ENCODE measurements at regions not wholly inside any gene's neighbourhood (a gene's known extent, or its start where the extent isn't known, plus 50 kb on each side); places are given as distances from the start of the nearest gene placed in this dataset.

DNA sequence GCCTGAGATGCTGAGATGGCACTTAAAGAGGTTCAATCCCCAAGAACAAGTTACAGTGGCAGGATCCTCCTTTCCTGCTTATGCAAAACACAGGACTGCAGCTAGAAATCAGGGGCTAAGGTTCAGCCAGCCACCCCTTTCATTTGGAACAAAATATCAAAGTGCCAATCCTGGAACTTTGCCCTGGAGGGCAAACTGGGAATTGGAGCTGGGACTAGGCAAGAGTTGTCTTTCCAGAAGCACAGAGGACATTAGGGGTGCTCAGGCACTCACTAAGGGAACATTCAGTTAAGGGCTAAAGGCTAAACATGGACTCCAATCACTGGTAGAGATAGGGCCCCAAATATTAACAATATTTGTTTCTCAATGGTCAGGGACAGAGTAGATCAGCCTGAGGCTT is 237.2 kb downstream of the EMP1 start:
- Histone ChIP-seq H3K36me3 (ENCODE audit: control insufficient read depth, insufficient read depth, low read length) (no peaks in the 10 kb centered on the region), H3K27me3 (replicated peaks; ENCODE audit: control insufficient read depth, insufficient read depth, low read length, poor library complexity, severe bottlenecking) (no peaks in the 10 kb centered on the region), H3K4me3 (ENCODE audit: insufficient read depth, low read depth, low read length, poor library complexity, severe bottlenecking) (no peak overlapping the region), H3K4me1 (ENCODE audit: control insufficient read depth, insufficient read depth, low read length, poor library complexity, severe bottlenecking) (no peaks in the 10 kb centered on the region), H3K9me3 (ENCODE audit: control insufficient read depth, low read length) (no peaks in the 10 kb centered on the region), H3K27ac (ENCODE audit: insufficient read depth, low read length, poor library complexity, severe bottlenecking) (no peak overlapping the region)
- DNase-seq: no peak

DNA sequence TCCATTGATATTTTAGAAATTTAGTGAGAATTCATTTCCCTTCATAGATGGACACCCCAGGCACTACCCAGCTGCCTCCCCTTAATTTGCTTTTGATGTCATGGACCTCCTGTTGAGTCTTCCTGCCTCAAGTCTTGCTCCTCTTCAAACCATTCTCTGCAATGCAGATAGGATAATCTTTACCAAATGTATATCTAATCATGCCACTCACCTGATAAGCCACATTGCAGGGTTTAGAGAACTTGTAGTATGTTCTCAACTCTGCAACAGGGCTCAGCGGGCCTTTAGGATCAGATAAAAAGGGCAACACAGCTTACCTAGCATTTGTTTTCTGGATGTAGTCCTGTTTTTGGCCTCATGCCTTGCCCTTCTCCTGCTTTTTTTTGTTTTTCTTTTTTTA is 234.5 kb downstream of the EMP1 start:
- DNase-seq: no peak

DNA sequence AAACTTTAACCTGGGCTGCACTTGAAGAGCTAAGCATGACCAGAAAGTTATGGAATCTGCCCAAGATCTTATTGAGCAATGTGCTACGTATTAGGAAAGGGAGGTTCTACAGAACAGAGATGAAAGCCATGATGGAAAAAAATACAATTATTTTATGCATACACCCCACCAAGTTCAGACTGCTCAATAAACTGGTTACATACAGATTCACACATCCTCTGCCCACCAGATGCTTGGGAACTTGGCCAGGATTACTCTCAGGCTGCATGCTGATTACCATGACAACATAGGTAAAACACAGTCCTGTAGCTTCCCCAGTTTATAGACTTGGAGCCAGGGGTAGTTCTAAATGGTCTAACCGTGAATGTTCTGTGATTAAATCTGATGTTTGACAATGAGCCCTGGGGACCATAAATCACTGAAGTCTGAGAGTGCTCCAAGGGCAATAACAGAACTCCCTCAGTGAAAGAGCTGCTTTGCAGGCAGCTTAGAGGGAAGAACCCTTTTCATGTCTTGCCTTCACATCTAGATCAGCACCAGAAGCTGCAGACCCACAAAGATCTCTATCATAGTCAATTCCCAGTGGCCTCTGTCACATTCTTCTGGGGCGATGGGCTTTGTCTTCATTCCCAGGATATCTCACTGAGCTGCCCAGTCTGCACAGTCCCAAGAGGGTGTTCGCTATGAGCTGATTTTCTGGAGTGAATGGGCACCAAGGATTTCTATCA is 232.2 kb downstream of the EMP1 start:
- Histone ChIP-seq H3K4me1 (ENCODE audit: control insufficient read depth, insufficient read depth, low read length, poor library complexity, severe bottlenecking) (no peaks in the 10 kb centered on the region), H3K27me3 (replicated peaks; ENCODE audit: control insufficient read depth, insufficient read depth, low read length, poor library complexity, severe bottlenecking) (no peaks in the 10 kb centered on the region), H3K36me3 (ENCODE audit: control insufficient read depth, insufficient read depth, low read length) (no peaks in the 10 kb centered on the region), H3K9me3 (ENCODE audit: control insufficient read depth, low read length) (no peaks in the 10 kb centered on the region), H3K4me3 (ENCODE audit: insufficient read depth, low read depth, low read length, poor library complexity, severe bottlenecking) (no peak overlapping the region), H3K27ac (ENCODE audit: insufficient read depth, low read length, poor library complexity, severe bottlenecking) (no peak overlapping the region)
- DNase-seq: no peak

More for the DNA sequence above, 234.5 kb downstream of the EMP1 start:
- Histone ChIP-seq H3K36me3 (ENCODE audit: control insufficient read depth, insufficient read depth, low read length) (no peaks in the 10 kb centered on the region), H3K27me3 (replicated peaks; ENCODE audit: control insufficient read depth, insufficient read depth, low read length, poor library complexity, severe bottlenecking) (no peaks in the 10 kb centered on the region), H3K4me3 (ENCODE audit: insufficient read depth, low read depth, low read length, poor library complexity, severe bottlenecking) (no peak overlapping the region), H3K9me3 (ENCODE audit: control insufficient read depth, low read length) (no peaks in the 10 kb centered on the region), H3K4me1 (ENCODE audit: control insufficient read depth, insufficient read depth, low read length, poor library complexity, severe bottlenecking) (no peaks in the 10 kb centered on the region), H3K27ac (ENCODE audit: insufficient read depth, low read length, poor library complexity, severe bottlenecking) (no peak overlapping the region)

DNA sequence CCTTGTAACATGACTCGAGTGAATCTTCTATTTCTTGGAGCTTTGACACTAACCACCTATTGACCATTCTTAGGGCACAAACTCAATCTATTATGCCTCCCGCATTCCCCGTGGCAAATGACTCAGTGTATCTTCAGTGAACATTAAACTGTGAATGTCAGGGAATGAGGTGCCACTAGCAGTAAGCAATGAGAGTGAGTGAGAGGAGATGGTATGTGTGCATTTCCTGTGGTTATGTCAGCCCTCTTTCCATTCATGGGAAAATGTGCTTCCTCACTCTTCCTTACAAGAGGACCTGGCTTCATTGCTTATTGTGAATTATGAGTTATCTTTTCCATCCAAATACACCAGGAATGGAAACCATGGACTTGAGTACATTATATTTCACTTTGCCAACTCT is 229.2 kb downstream of the EMP1 start:
- Histone ChIP-seq H3K4me3 (ENCODE audit: insufficient read depth, low read depth, low read length, poor library complexity, severe bottlenecking) (no peak overlapping the region), H3K36me3 (ENCODE audit: control insufficient read depth, insufficient read depth, low read length) (no peaks in the 10 kb centered on the region), H3K9me3 (ENCODE audit: control insufficient read depth, low read length) (no peaks in the 10 kb centered on the region), H3K27ac (ENCODE audit: insufficient read depth, low read length, poor library complexity, severe bottlenecking) (no peak overlapping the region), H3K27me3 (replicated peaks; ENCODE audit: control insufficient read depth, insufficient read depth, low read length, poor library complexity, severe bottlenecking) (no peaks in the 10 kb centered on the region), H3K4me1 (ENCODE audit: control insufficient read depth, insufficient read depth, low read length, poor library complexity, severe bottlenecking) (no peaks in the 10 kb centered on the region)
- no peak for DNase-seq

DNA sequence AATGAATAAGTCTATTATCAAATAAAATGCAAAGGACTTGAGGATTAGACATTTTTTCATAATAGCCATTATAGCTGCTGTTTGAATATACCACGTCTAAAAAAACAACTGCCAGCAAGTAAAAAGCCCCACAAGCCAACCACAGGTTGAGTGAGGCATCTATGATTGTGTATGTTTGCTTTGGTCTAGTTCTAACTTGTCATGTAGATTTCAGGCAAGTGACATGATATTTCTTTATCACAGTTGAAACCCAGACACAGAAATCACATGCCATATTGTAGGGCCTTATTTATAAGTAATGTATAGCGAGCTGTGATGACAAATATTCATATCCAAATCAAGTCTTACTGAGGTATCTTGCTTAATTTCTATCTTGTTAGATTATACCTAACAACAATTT is 225.8 kb downstream of the EMP1 start:
- Histone ChIP-seq H3K4me3 (ENCODE audit: insufficient read depth, low read depth, low read length, poor library complexity, severe bottlenecking) (no peak overlapping the region), H3K36me3 (ENCODE audit: control insufficient read depth, insufficient read depth, low read length) (no peaks in the 10 kb centered on the region), H3K27ac (ENCODE audit: insufficient read depth, low read length, poor library complexity, severe bottlenecking) (no peak overlapping the region), H3K27me3 (replicated peaks; ENCODE audit: control insufficient read depth, insufficient read depth, low read length, poor library complexity, severe bottlenecking) (no peaks in the 10 kb centered on the region), H3K4me1 (ENCODE audit: control insufficient read depth, insufficient read depth, low read length, poor library complexity, severe bottlenecking) (no peaks in the 10 kb centered on the region), H3K9me3 (ENCODE audit: control insufficient read depth, low read length) (no peaks in the 10 kb centered on the region)
- DNase-seq: no peak

DNA sequence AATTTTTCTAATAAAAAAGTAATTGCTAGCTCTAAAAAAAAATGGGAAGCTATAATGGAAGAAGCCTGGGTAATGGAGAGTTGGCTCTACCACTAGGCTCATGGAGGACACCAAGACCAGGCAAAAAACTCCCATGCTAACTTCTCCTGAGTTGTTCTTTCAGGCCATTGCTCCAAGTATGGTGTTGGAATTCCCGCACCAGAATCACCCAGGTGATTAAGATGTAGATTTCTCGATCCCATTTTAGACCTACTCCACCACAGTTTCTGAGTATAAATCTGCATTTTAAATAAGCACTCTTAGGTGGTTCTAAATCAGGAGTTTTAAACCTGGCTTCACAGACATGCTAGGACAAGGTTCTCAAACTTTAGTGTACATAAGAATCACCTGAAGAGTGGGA is 221.0 kb downstream of the EMP1 start:
- no peaks in the 10 kb centered on the region for H3K27me3 ChIP-seq (replicated peaks; ENCODE audit: control insufficient read depth, insufficient read depth, low read length, poor library complexity, severe bottlenecking)
- H3K36me3 ChIP-seq (ENCODE audit: control insufficient read depth, insufficient read depth, low read length): no peaks in the 10 kb centered on the region
- DNase-seq: no peak
- no peak overlapping the region for H3K4me3 ChIP-seq (ENCODE audit: insufficient read depth, low read depth, low read length, poor library complexity, severe bottlenecking)
- H3K27ac ChIP-seq (ENCODE audit: insufficient read depth, low read length, poor library complexity, severe bottlenecking): no peak overlapping the region
- no peaks in the 10 kb centered on the region for H3K9me3 ChIP-seq (ENCODE audit: control insufficient read depth, low read length)
- no peaks in the 10 kb centered on the region for H3K4me1 ChIP-seq (ENCODE audit: control insufficient read depth, insufficient read depth, low read length, poor library complexity, severe bottlenecking)

DNA sequence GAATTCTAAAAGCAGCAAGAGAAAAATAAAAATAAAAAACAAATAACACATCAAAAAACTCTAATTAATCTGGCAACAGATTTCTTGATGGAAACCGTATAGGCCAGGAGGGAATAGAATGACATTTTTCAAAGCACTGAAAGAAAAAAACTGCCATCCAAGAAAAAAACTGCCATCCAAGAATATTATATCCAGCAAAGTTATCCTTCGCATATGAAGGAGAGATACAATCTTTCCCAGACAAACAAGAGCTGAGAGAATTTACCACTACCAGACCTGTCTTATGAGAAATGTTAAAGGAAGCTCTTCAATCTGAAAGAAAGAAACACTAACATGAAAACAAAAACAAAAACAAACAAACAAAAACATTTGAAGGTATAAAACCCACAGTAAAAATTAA is 214.8 kb downstream of the EMP1 start:
- no peaks in the 10 kb centered on the region for H3K9me3 ChIP-seq (ENCODE audit: control insufficient read depth, low read length)
- H3K27ac ChIP-seq (ENCODE audit: insufficient read depth, low read length, poor library complexity, severe bottlenecking): no peak overlapping the region
- H3K27me3 ChIP-seq (replicated peaks; ENCODE audit: control insufficient read depth, insufficient read depth, low read length, poor library complexity, severe bottlenecking): no peaks in the 10 kb centered on the region
- DNase-seq: no peak
- no peaks in the 10 kb centered on the region for H3K36me3 ChIP-seq (ENCODE audit: control insufficient read depth, insufficient read depth, low read length)
- H3K4me1 ChIP-seq (ENCODE audit: control insufficient read depth, insufficient read depth, low read length, poor library complexity, severe bottlenecking): no peaks in the 10 kb centered on the region
- no peak overlapping the region for H3K4me3 ChIP-seq (ENCODE audit: insufficient read depth, low read depth, low read length, poor library complexity, severe bottlenecking)

DNA sequence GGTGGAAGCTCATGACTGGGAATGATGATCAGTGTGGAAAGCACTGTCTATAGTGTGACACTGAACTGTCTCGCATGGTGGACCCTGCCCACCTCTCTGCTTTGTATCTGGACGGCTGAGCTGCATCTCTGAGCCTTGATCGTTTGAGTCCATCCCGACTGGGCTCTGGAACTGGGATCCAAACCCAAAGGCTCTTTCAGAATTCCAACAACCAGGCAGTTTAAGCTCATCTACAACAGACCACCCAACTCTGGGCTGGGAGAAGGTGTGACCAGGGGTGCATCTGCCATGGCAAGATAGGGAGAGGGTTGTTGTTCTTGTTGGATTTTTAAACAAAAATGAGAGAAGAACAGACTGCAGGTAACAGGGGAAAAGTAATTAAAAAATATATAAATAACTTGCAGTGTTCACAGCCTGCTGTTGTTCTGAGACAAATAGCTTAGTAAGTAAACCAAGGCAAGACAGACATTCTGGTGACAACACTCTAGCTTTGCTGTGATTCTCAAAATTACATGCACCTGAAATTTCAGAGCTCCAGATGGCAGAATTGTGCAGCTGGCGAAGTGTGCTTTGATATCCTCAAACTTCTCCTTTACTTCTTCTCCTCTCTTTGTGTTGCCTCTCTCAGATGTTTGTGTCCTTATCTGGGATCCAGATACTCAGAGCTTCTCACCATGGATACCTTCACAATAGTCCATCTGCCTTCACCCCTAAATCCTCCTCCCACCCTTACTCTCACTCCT is 209.6 kb downstream of the EMP1 start:
- Histone ChIP-seq H3K36me3 (ENCODE audit: control insufficient read depth, insufficient read depth, low read length) (no peaks in the 10 kb centered on the region), H3K4me3 (ENCODE audit: insufficient read depth, low read depth, low read length, poor library complexity, severe bottlenecking) (no peak overlapping the region), H3K27ac (ENCODE audit: insufficient read depth, low read length, poor library complexity, severe bottlenecking) (no peak overlapping the region), H3K4me1 (ENCODE audit: control insufficient read depth, insufficient read depth, low read length, poor library complexity, severe bottlenecking) (no peaks in the 10 kb centered on the region), H3K9me3 (ENCODE audit: control insufficient read depth, low read length) (no peaks in the 10 kb centered on the region), H3K27me3 (replicated peaks; ENCODE audit: control insufficient read depth, insufficient read depth, low read length, poor library complexity, severe bottlenecking) (no peaks in the 10 kb centered on the region)
- DNase-seq: no peak

DNA sequence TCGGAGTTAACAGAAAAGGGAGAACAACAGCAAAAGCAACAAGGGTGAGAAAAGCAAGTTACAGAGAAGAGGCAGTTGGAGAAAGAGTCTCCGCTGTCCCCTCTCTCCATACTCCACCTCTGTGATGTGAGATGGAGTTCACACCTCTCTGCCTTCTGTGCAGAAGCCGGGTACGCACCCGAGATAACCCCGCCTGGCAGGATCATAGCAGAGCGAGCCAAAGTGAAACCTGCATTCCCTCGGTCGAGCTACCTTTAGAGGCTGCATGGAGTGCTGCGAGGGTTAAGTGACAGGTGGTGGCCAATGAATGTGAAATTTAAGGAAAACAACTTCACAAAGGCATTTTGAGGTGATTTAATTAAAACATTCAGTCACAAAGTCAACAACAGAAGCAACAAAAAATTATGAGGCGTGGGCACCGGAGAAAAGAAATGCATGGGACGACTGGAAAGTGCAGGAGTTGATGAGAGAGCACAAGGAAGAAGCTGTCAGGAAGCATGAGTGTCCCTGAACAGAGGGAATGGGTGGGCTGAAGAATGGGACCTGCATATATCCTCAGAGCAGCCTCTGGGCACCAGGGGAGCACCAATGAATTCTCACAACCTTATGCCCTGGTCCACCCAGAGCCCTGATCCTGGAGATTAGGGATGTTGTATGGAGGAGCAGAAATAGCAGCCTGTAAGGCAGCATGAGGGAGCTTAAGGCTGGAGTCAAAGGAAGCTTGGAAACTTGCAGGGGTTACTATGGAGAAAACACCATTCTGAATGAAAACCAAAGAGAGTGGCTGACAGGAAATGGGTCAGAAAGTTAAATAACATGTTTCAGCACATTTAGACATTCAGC is 208.3 kb downstream of the EMP1 start:
- Histone ChIP-seq H3K4me3 (ENCODE audit: insufficient read depth, low read depth, low read length, poor library complexity, severe bottlenecking) (no peak overlapping the region), H3K27me3 (replicated peaks; ENCODE audit: control insufficient read depth, insufficient read depth, low read length, poor library complexity, severe bottlenecking) (no peaks in the 10 kb centered on the region), H3K9me3 (ENCODE audit: control insufficient read depth, low read length) (no peaks in the 10 kb centered on the region), H3K27ac (ENCODE audit: insufficient read depth, low read length, poor library complexity, severe bottlenecking) (no peak overlapping the region), H3K36me3 (ENCODE audit: control insufficient read depth, insufficient read depth, low read length) (no peaks in the 10 kb centered on the region), H3K4me1 (ENCODE audit: control insufficient read depth, insufficient read depth, low read length, poor library complexity, severe bottlenecking) (no peaks in the 10 kb centered on the region)
- no peak for DNase-seq
